Endodermal cell (in vitro differentiated cells): ENCODE measurements at regions not wholly inside any gene's neighbourhood (a gene's known extent, or its start where the extent isn't known, plus 50 kb on each side); places are given as distances from the start of the nearest gene placed in this dataset.

Experiments
- DNase-seq: peaks from one replicate; pipeline ENCODE4 v3.0.0-alpha.2; 2017
- H3K27ac ChIP-seq: 2 replicates; pipeline ENCODE4 v1.5.1; 2013; ENCODE audit warnings: mild to moderate bottlenecking, low read depth, low read length, moderate library complexity
- H3K27me3 ChIP-seq: 2 replicates; pipeline ENCODE4 v1.6.1; 2013; ENCODE audit warnings: mild to moderate bottlenecking, low read length, moderate library complexity; ENCODE audit not compliant: insufficient read depth, control insufficient read depth, poor library complexity, severe bottlenecking
- H3K36me3 ChIP-seq: 2 replicates; pipeline ENCODE4 v1.7.0; 2013; ENCODE audit warnings: mild to moderate bottlenecking, low read length, moderate library complexity; ENCODE audit not compliant: control insufficient read depth, insufficient read depth
- H3K4me1 ChIP-seq: one replicate; pipeline ENCODE4 v1.7.0; 2013; ENCODE audit warnings: low read length; ENCODE audit not compliant: control insufficient read depth, insufficient read depth
- H3K4me3 ChIP-seq: 2 replicates; pipeline ENCODE4 v1.5.1; 2013; ENCODE audit warnings: mild to moderate bottlenecking, low read length, moderate library complexity
- H3K9ac ChIP-seq: 2 replicates; pipeline ENCODE4 v1.6.1; 2013; ENCODE audit warnings: mild to moderate bottlenecking, low read length, moderate library complexity; ENCODE audit not compliant: poor library complexity, severe bottlenecking; ENCODE audit errors: extremely low read depth
- H3K9me3 ChIP-seq: 2 replicates; pipeline ENCODE4 v1.6.1; 2013; ENCODE audit warnings: mild to moderate bottlenecking, low read length, moderate library complexity; ENCODE audit not compliant: control insufficient read depth
- H3K27ac Mint-ChIP-seq: 2 replicates; pipeline ENCODE4 v1.8.0; 2020; ENCODE audit warnings: mixed read lengths
- H3K27me3 Mint-ChIP-seq: 2 replicates; pipeline ENCODE4 v1.8.0; 2021; ENCODE audit warnings: mild to moderate bottlenecking, mixed read lengths; ENCODE audit not compliant: insufficient read depth
- H3K36me3 Mint-ChIP-seq: 2 replicates; pipeline ENCODE4 v1.8.0; 2020; ENCODE audit warnings: low read depth, mixed read lengths
- H3K4me1 Mint-ChIP-seq: 2 replicates; pipeline ENCODE4 v1.8.0; 2020; ENCODE audit warnings: mixed read lengths
- H3K4me3 Mint-ChIP-seq: 2 replicates; pipeline ENCODE4 v1.8.0; 2020; ENCODE audit warnings: mild to moderate bottlenecking, moderate library complexity, mixed read lengths
- H3K9me3 Mint-ChIP-seq: 2 replicates; pipeline ENCODE4 v1.8.0; 2020; ENCODE audit warnings: mild to moderate bottlenecking, mixed read lengths
- WGBS, 2 experiments: methylation state at CpG; one replicate each; pipeline versions ENCODE4 v1.1.5 to v1.1.7; 2013; ENCODE audit warnings: missing lambda C conversion rate in 2 of 2, mixed read lengths in 1 of 2; ENCODE audit not compliant: insufficient coverage in 1 of 2, insufficient read length in 1 of 2; 5-methylcytosine and 5-hydroxymethylcytosine counted together
- TF ChIP-seq, protein P1 (sequence below): fragments of 200-600 bp; sonication (generic); conservative IDR thresholded peaks from 2 replicates; pipeline ENCODE4 v1.5.0; 2021; ENCODE audit warnings: antibody characterized with exemption, mild to moderate bottlenecking

- Mint-ChIP-seq H3K27ac (no peak overlapping the region), H3K27me3 (peaks cover 2% of the 10 kb centered on the region), H3K9me3 (peaks cover 7% of the 10 kb centered on the region), H3K36me3 (no peaks in the 10 kb centered on the region), H3K4me3 (no peak overlapping the region), H3K4me1 (peaks cover 1% of the 10 kb centered on the region)
- no peak overlapping the region for H3K27ac ChIP-seq
- no peaks in the 10 kb centered on the region for H3K4me1 ChIP-seq
- no peak for DNase-seq
- H3K9ac ChIP-seq: no peak overlapping the region
- H3K36me3 ChIP-seq: no peaks in the 10 kb centered on the region
- H3K27me3 ChIP-seq: no peaks in the 10 kb centered on the region
- H3K4me3 ChIP-seq: no peak overlapping the region
- TF ChIP-seq, protein P1, sequence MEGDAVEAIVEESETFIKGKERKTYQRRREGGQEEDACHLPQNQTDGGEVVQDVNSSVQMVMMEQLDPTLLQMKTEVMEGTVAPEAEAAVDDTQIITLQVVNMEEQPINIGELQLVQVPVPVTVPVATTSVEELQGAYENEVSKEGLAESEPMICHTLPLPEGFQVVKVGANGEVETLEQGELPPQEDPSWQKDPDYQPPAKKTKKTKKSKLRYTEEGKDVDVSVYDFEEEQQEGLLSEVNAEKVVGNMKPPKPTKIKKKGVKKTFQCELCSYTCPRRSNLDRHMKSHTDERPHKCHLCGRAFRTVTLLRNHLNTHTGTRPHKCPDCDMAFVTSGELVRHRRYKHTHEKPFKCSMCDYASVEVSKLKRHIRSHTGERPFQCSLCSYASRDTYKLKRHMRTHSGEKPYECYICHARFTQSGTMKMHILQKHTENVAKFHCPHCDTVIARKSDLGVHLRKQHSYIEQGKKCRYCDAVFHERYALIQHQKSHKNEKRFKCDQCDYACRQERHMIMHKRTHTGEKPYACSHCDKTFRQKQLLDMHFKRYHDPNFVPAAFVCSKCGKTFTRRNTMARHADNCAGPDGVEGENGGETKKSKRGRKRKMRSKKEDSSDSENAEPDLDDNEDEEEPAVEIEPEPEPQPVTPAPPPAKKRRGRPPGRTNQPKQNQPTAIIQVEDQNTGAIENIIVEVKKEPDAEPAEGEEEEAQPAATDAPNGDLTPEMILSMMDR: no peak
- 94 to 99% methylated on average over 8 to 10 of the region's 10 CpGs for WGBS, 2 experiments
- H3K9me3 ChIP-seq: no peaks in the 10 kb centered on the region
Observed at GRCh38 chr2:128775217-128775913, 456.7 kb upstream of the HS6ST1 start.

DNA sequence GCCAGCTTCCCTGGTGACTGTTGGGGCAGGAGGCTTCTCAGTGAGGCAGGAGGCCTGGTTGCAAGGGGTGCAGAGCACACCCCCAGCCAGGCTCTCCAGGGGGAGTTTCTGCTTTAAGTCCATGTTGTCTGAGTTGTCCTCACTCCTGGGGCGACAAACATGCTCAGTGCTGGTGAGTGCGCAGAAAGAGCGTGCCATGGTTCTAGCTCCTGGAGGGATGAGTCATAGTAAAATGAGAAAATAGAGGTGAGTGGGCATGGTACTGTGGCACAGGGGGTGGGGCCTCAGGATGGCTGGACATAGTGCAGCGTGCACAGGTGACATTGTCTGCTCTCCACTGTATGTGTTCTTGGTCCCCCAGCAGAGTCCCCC lies 457.2 kb upstream of the HS6ST1 start:
- peaks cover 2% of the 10 kb centered on the region for H3K27me3 Mint-ChIP-seq
- no peaks in the 10 kb centered on the region for H3K36me3 Mint-ChIP-seq
- Histone ChIP-seq H3K9me3 (no peaks in the 10 kb centered on the region), H3K27me3 (no peaks in the 10 kb centered on the region), H3K4me1 (no peaks in the 10 kb centered on the region), H3K27ac (no peak overlapping the region), H3K36me3 (no peaks in the 10 kb centered on the region), H3K4me3 (no peak overlapping the region), H3K9ac (no peak overlapping the region)
- no peak for DNase-seq
- H3K4me1 Mint-ChIP-seq: peaks cover 1% of the 10 kb centered on the region
- peaks cover 7% of the 10 kb centered on the region for H3K9me3 Mint-ChIP-seq
- 93 to 95% methylated on average over 2 to 4 of the region's 4 CpGs for whole genome bisulfite sequencing, 2 experiments
- TF ChIP-seq, protein P1: no peak
- no peak overlapping the region for H3K4me3 Mint-ChIP-seq
- no peak overlapping the region for H3K27ac Mint-ChIP-seq

- TF ChIP-seq, protein P1: no peak
- Histone ChIP-seq H3K27ac (no peak overlapping the region), H3K4me3 (no peak overlapping the region), H3K9ac (no peak overlapping the region), H3K9me3 (no peaks in the 10 kb centered on the region), H3K36me3 (no peaks in the 10 kb centered on the region), H3K27me3 (no peaks in the 10 kb centered on the region), H3K4me1 (no peaks in the 10 kb centered on the region)
- DNase-seq: no peak
- Mint-ChIP-seq H3K27ac (no peak overlapping the region), H3K9me3 (peaks cover 7% of the 10 kb centered on the region), H3K27me3 (peaks cover 2% of the 10 kb centered on the region), H3K4me3 (no peak overlapping the region), H3K36me3 (no peaks in the 10 kb centered on the region), H3K4me1 (peaks cover 1% of the 10 kb centered on the region)
- 91 to 93% methylated on average over 13 to 15 of the region's 15 CpGs for WGBS, 2 experiments
Observed at GRCh38 chr2:128776461-128777195, 458.0 kb upstream of the HS6ST1 start.
